Endodermal cell (in vitro differentiated cells): ENCODE measurements at regions not wholly inside any gene's neighbourhood (a gene's known extent, or its start where the extent isn't known, plus 50 kb on each side); places are given as distances from the start of the nearest gene placed in this dataset.

Source experiments
- DNase-seq: peaks from one replicate; pipeline ENCODE4 v3.0.0-alpha.2; 2017
- H3K27ac ChIP-seq: 2 replicates; pipeline ENCODE4 v1.5.1; 2013; ENCODE audit warnings: mild to moderate bottlenecking, low read depth, low read length, moderate library complexity
- H3K27me3 ChIP-seq: 2 replicates; pipeline ENCODE4 v1.6.1; 2013; ENCODE audit warnings: mild to moderate bottlenecking, low read length, moderate library complexity; ENCODE audit not compliant: insufficient read depth, control insufficient read depth, poor library complexity, severe bottlenecking
- H3K36me3 ChIP-seq: 2 replicates; pipeline ENCODE4 v1.7.0; 2013; ENCODE audit warnings: mild to moderate bottlenecking, low read length, moderate library complexity; ENCODE audit not compliant: control insufficient read depth, insufficient read depth
- H3K4me1 ChIP-seq: one replicate; pipeline ENCODE4 v1.7.0; 2013; ENCODE audit warnings: low read length; ENCODE audit not compliant: control insufficient read depth, insufficient read depth
- H3K4me3 ChIP-seq: 2 replicates; pipeline ENCODE4 v1.5.1; 2013; ENCODE audit warnings: mild to moderate bottlenecking, low read length, moderate library complexity
- H3K9ac ChIP-seq: 2 replicates; pipeline ENCODE4 v1.6.1; 2013; ENCODE audit warnings: mild to moderate bottlenecking, low read length, moderate library complexity; ENCODE audit not compliant: poor library complexity, severe bottlenecking; ENCODE audit errors: extremely low read depth
- H3K9me3 ChIP-seq: 2 replicates; pipeline ENCODE4 v1.6.1; 2013; ENCODE audit warnings: mild to moderate bottlenecking, low read length, moderate library complexity; ENCODE audit not compliant: control insufficient read depth
- H3K27ac Mint-ChIP-seq: 2 replicates; pipeline ENCODE4 v1.8.0; 2020; ENCODE audit warnings: mixed read lengths
- H3K27me3 Mint-ChIP-seq: 2 replicates; pipeline ENCODE4 v1.8.0; 2021; ENCODE audit warnings: mild to moderate bottlenecking, mixed read lengths; ENCODE audit not compliant: insufficient read depth
- H3K36me3 Mint-ChIP-seq: 2 replicates; pipeline ENCODE4 v1.8.0; 2020; ENCODE audit warnings: low read depth, mixed read lengths
- H3K4me1 Mint-ChIP-seq: 2 replicates; pipeline ENCODE4 v1.8.0; 2020; ENCODE audit warnings: mixed read lengths
- H3K4me3 Mint-ChIP-seq: 2 replicates; pipeline ENCODE4 v1.8.0; 2020; ENCODE audit warnings: mild to moderate bottlenecking, moderate library complexity, mixed read lengths
- H3K9me3 Mint-ChIP-seq: 2 replicates; pipeline ENCODE4 v1.8.0; 2020; ENCODE audit warnings: mild to moderate bottlenecking, mixed read lengths
- WGBS, 2 experiments: methylation state at CpG; one replicate each; pipeline versions ENCODE4 v1.1.5 to v1.1.7; 2013; ENCODE audit warnings: missing lambda C conversion rate in 2 of 2, mixed read lengths in 1 of 2; ENCODE audit not compliant: insufficient coverage in 1 of 2, insufficient read length in 1 of 2; 5-methylcytosine and 5-hydroxymethylcytosine counted together
- TF ChIP-seq, protein P1 (sequence below): fragments of 200-600 bp; sonication (generic); conservative IDR thresholded peaks from 2 replicates; pipeline ENCODE4 v1.5.0; 2021; ENCODE audit warnings: antibody characterized with exemption, mild to moderate bottlenecking

- TF ChIP-seq, protein P1, sequence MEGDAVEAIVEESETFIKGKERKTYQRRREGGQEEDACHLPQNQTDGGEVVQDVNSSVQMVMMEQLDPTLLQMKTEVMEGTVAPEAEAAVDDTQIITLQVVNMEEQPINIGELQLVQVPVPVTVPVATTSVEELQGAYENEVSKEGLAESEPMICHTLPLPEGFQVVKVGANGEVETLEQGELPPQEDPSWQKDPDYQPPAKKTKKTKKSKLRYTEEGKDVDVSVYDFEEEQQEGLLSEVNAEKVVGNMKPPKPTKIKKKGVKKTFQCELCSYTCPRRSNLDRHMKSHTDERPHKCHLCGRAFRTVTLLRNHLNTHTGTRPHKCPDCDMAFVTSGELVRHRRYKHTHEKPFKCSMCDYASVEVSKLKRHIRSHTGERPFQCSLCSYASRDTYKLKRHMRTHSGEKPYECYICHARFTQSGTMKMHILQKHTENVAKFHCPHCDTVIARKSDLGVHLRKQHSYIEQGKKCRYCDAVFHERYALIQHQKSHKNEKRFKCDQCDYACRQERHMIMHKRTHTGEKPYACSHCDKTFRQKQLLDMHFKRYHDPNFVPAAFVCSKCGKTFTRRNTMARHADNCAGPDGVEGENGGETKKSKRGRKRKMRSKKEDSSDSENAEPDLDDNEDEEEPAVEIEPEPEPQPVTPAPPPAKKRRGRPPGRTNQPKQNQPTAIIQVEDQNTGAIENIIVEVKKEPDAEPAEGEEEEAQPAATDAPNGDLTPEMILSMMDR: no peak
- no peak for DNase-seq
- H3K4me1 Mint-ChIP-seq: peaks cover 20% of the 10 kb centered on the region
- no peak overlapping the region for H3K27ac Mint-ChIP-seq
- H3K36me3 Mint-ChIP-seq: no peaks in the 10 kb centered on the region
- Histone ChIP-seq H3K9ac (no peak overlapping the region), H3K4me3 (no peak overlapping the region), H3K4me1 (peaks cover 6% of the 10 kb centered on the region), H3K27me3 (peaks cover 10% of the 10 kb centered on the region), H3K27ac (no peak overlapping the region), H3K36me3 (no peaks in the 10 kb centered on the region), H3K9me3 (no peaks in the 10 kb centered on the region)
- H3K27me3 Mint-ChIP-seq: peaks cover 23% of the 10 kb centered on the region
- 79 to 100% methylated on average over 1 of the region's 1 CpG for WGBS, 2 experiments
- no peak overlapping the region for H3K4me3 Mint-ChIP-seq
- peaks cover 5% of the 10 kb centered on the region for H3K9me3 Mint-ChIP-seq
These were observed 254.9 kb downstream of the TJP1 start for GRCh38 chr15:29567336-29567735.

GRCh38 chr15:29566914-29567313 lies 255.4 kb downstream of the TJP1 start:
- H3K4me1 ChIP-seq: peaks cover 6% of the 10 kb centered on the region
- peaks cover 10% of the 10 kb centered on the region for H3K27me3 ChIP-seq
- H3K4me3 ChIP-seq: no peak overlapping the region
- 60 to 70% methylated on average over 3 of the region's 3 CpGs for WGBS, 2 experiments
- Mint-ChIP-seq H3K4me3 (no peak overlapping the region), H3K9me3 (peaks cover 5% of the 10 kb centered on the region), H3K27me3 (peaks cover 19% of the 10 kb centered on the region), H3K4me1 (peaks cover 16% of the 10 kb centered on the region), H3K27ac (no peak overlapping the region), H3K36me3 (no peaks in the 10 kb centered on the region)
- H3K27ac ChIP-seq: no peak overlapping the region
- no peaks in the 10 kb centered on the region for H3K9me3 ChIP-seq
- TF ChIP-seq, protein P1: no peak
- H3K9ac ChIP-seq: no peak overlapping the region
- H3K36me3 ChIP-seq: no peaks in the 10 kb centered on the region
- DNase-seq: no peak

DNA sequence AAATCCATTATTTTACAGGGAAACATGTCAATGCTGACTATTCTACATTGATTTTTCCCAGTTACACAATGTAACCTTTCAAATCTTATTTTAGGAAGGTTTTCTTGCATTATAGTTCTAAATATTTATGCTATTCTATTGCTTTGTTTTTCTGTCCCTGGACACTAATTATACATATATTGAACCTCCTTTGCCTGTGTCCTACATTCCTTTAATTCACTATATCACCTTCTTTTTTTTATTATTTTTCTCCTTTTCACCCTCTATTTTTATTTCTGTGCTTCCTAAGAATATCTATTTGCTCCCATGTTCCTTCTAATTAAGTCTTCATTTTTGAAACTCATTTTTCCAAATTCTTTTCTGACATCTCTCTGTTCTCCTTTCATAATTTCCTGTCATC lies 259.2 kb downstream of the TJP1 start:
- TF ChIP-seq, protein P1: no peak
- H3K36me3 ChIP-seq: no peaks in the 10 kb centered on the region
- H3K9me3 ChIP-seq: no peaks in the 10 kb centered on the region
- H3K27ac ChIP-seq: no peak overlapping the region
- Mint-ChIP-seq H3K36me3 (no peaks in the 10 kb centered on the region), H3K9me3 (peaks cover 7% of the 10 kb centered on the region), H3K4me3 (no peak overlapping the region), H3K4me1 (peaks cover 5% of the 10 kb centered on the region), H3K27ac (no peak overlapping the region), H3K27me3 (peaks cover 9% of the 10 kb centered on the region)
- H3K9ac ChIP-seq: no peak overlapping the region
- DNase-seq: no peak
- H3K27me3 ChIP-seq: no peaks in the 10 kb centered on the region
- H3K4me3 ChIP-seq: no peak overlapping the region
- H3K4me1 ChIP-seq: no peaks in the 10 kb centered on the region
